SU-DHL-6 (cell line): ENCODE measurements at regions not wholly inside any gene's neighbourhood (a gene's known extent, or its start where the extent isn't known, plus 50 kb on each side); places are given as distances from the start of the nearest gene placed in this dataset.

Experiments
- H2AFZ ChIP-seq: fragments of 200-600 bp; sonication (generic); 2 replicates; pipeline ENCODE4 v1.6.1; 2014; ENCODE audit warnings: low read depth, mild to moderate bottlenecking, moderate library complexity, mixed read lengths, antibody characterized with exemption, low read length; ENCODE audit not compliant: severe bottlenecking
- H3F3A ChIP-seq: fragments of 200-600 bp; shearing (Covaris generic); 2 replicates; pipeline ENCODE4 v1.6.0; 2016; ENCODE audit warnings: antibody characterized with exemption, mild to moderate bottlenecking; ENCODE audit not compliant: insufficient read depth
- H3K27ac ChIP-seq: fragments of 200-600 bp; sonication (generic); 2 replicates; pipeline ENCODE4 v1.5.1; 2016; ENCODE audit warnings: low read depth, mild to moderate bottlenecking, low read length, moderate library complexity, mixed read lengths
- H3K27me3 ChIP-seq: fragments of 200-600 bp; sonication (generic), shearing (Covaris generic); 2 replicates; pipeline ENCODE4 v1.6.0; 2014; ENCODE audit warnings: mild to moderate bottlenecking, low read length
- H3K36me3 ChIP-seq: fragments of 200-600 bp; sonication (generic); 2 replicates; pipeline ENCODE4 v1.6.1; 2014; ENCODE audit warnings: mild to moderate bottlenecking, low read length, mixed read lengths
- H3K4me2 ChIP-seq: fragments of 300-600, 200-600 bp; shearing (Covaris generic), sonication (generic); 2 replicates; pipeline ENCODE4 v1.6.0; 2014; ENCODE audit warnings: low read length, low read depth, mild to moderate bottlenecking; ENCODE audit not compliant: poor library complexity, severe bottlenecking
- H3K4me3 ChIP-seq: fragments of 200-600 bp; sonication (generic); 2 replicates; pipeline ENCODE4 v1.5.1; 2014; ENCODE audit warnings: antibody characterized with exemption, low read length, mild to moderate bottlenecking, mixed read lengths; ENCODE audit not compliant: insufficient read depth, poor library complexity, severe bottlenecking
- H3K79me2 ChIP-seq: fragments of 200-600 bp; sonication (generic); 2 replicates; pipeline ENCODE4 v1.6.1; 2014; ENCODE audit warnings: mild to moderate bottlenecking, low read length, moderate library complexity; ENCODE audit not compliant: insufficient read depth
- H3K9ac ChIP-seq: fragments of 200-600 bp; sonication (generic); 2 replicates; pipeline ENCODE4 v1.7.0; 2014; ENCODE audit warnings: mild to moderate bottlenecking, low read length
- H3K9me2 ChIP-seq: fragments of 200-600 bp; sonication (generic); replicated peaks from 2 replicates; pipeline ENCODE4 v1.6.1; 2014; ENCODE audit warnings: low read length; ENCODE audit not compliant: insufficient read depth
- H3K9me3 ChIP-seq: fragments of 200-600 bp; sonication (generic); 2 replicates; pipeline ENCODE4 v1.6.1; 2014; ENCODE audit warnings: low read length, mixed read lengths; ENCODE audit not compliant: insufficient read depth
- H4K20me1 ChIP-seq: fragments of 200-600 bp; sonication (generic); 2 replicates; pipeline ENCODE4 v1.6.1; 2014; ENCODE audit warnings: low read depth, mild to moderate bottlenecking, antibody characterized with exemption, low read length, moderate library complexity, mixed read lengths
- EZH2phosphoT487 ChIP-seq: fragments of 200-600 bp; sonication (generic), shearing (Covaris generic); conservative IDR thresholded peaks from 2 replicates; pipeline ENCODE4 v1.6.1; 2018; ENCODE audit warnings: mild to moderate bottlenecking, antibody characterized with exemption, low read length, moderate library complexity, mixed read lengths
- TF ChIP-seq, protein P1 (sequence below): fragments of 200-600 bp; sonication (generic); IDR thresholded peaks from one replicate; pipeline ENCODE4 v1.5.1; 2017; ENCODE audit warnings: antibody characterized with exemption, mild to moderate bottlenecking, low read length, moderate library complexity; ENCODE audit not compliant: insufficient read depth, poor library complexity, severe bottlenecking

DNA sequence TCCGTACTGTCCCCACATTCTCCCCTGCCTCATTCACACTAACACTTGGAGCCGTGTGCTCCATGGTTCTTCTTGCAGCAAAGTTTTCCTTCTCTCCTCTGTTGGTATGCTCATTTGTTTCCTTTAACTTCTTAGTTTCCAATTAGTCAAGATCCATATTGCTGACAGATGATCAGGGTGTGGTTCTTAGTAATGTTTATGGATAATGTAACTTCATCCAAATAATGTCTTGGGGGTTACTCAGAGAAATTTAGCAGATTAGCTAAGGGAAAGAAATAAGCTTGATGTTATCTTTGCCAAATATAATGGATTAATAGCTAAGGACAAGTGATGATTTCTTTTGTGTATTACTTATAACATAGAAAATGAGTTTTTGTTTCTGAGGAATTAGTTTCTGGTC, 174.4 kb downstream of the NUFIP1 start:
- Histone ChIP-seq H3F3A (no peaks in the 10 kb centered on the region), H3K9me2 (no peaks in the 10 kb centered on the region), H3K36me3 (no peaks in the 10 kb centered on the region), H3K9me3 (no peaks in the 10 kb centered on the region), H2AFZ (no peak overlapping the region), H3K27me3 (no peaks in the 10 kb centered on the region), H3K9ac (no peak overlapping the region), H3K79me2 (no peaks in the 10 kb centered on the region), H3K4me2 (no peak overlapping the region), H3K4me3 (no peak overlapping the region), H3K27ac (no peak overlapping the region), H4K20me1 (no peaks in the 10 kb centered on the region)
- TF ChIP-seq EZH2phosphoT487: no peak
- TF ChIP-seq, protein P1, sequence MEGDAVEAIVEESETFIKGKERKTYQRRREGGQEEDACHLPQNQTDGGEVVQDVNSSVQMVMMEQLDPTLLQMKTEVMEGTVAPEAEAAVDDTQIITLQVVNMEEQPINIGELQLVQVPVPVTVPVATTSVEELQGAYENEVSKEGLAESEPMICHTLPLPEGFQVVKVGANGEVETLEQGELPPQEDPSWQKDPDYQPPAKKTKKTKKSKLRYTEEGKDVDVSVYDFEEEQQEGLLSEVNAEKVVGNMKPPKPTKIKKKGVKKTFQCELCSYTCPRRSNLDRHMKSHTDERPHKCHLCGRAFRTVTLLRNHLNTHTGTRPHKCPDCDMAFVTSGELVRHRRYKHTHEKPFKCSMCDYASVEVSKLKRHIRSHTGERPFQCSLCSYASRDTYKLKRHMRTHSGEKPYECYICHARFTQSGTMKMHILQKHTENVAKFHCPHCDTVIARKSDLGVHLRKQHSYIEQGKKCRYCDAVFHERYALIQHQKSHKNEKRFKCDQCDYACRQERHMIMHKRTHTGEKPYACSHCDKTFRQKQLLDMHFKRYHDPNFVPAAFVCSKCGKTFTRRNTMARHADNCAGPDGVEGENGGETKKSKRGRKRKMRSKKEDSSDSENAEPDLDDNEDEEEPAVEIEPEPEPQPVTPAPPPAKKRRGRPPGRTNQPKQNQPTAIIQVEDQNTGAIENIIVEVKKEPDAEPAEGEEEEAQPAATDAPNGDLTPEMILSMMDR: no peak

DNA sequence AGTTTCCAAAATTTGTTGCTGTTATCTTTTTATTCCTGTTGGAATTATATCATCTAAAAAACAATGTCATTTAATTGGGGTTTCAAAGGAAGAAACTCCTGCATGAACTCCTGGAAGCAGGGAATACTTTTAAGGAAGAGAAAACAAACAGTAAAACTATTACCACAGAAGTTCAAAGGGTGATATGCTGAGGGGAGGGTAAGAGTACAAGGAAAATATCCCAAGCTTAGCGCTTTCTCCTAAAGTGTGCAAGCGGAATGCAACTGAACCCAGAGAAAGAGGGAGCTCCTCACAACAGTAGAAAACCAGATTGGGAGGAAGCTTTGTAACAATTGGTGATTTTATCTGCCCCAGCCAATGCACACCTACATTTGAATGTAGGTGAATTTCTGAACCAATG, 175.1 kb downstream of the NUFIP1 start:
- no peaks in the 10 kb centered on the region for H3K79me2 ChIP-seq
- TF ChIP-seq, protein P1: no peak
- TF ChIP-seq EZH2phosphoT487: no peak
- H4K20me1 ChIP-seq: no peaks in the 10 kb centered on the region
- no peaks in the 10 kb centered on the region for H3K9me3 ChIP-seq
- H3K27me3 ChIP-seq: no peaks in the 10 kb centered on the region
- no peaks in the 10 kb centered on the region for H3K36me3 ChIP-seq
- no peak overlapping the region for H2AFZ ChIP-seq
- no peak overlapping the region for H3K9ac ChIP-seq
- no peak overlapping the region for H3K27ac ChIP-seq
- no peak overlapping the region for H3K4me3 ChIP-seq
- H3K9me2 ChIP-seq: no peaks in the 10 kb centered on the region
- H3F3A ChIP-seq: no peaks in the 10 kb centered on the region
- H3K4me2 ChIP-seq: no peak overlapping the region

GRCh38 chr13:44812818-44813217, 176.5 kb downstream of the NUFIP1 start:
- no peaks in the 10 kb centered on the region for H4K20me1 ChIP-seq
- TF ChIP-seq, protein P1: no peak
- TF ChIP-seq EZH2phosphoT487: no peak
- H2AFZ ChIP-seq: no peak overlapping the region
- no peak overlapping the region for H3K9ac ChIP-seq
- H3K4me2 ChIP-seq: no peak overlapping the region
- H3F3A ChIP-seq: no peaks in the 10 kb centered on the region
- H3K9me3 ChIP-seq: no peaks in the 10 kb centered on the region
- no peaks in the 10 kb centered on the region for H3K27me3 ChIP-seq
- no peaks in the 10 kb centered on the region for H3K36me3 ChIP-seq
- H3K4me3 ChIP-seq: no peak overlapping the region
- no peaks in the 10 kb centered on the region for H3K9me2 ChIP-seq
- H3K79me2 ChIP-seq: no peaks in the 10 kb centered on the region
- H3K27ac ChIP-seq: no peak overlapping the region
